ENCODE measurements at regions not wholly inside any gene's neighbourhood (a gene's known extent, or its start where the extent isn't known, plus 50 kb on each side); places are given as distances from the start of the nearest gene placed in this dataset.

DNA sequence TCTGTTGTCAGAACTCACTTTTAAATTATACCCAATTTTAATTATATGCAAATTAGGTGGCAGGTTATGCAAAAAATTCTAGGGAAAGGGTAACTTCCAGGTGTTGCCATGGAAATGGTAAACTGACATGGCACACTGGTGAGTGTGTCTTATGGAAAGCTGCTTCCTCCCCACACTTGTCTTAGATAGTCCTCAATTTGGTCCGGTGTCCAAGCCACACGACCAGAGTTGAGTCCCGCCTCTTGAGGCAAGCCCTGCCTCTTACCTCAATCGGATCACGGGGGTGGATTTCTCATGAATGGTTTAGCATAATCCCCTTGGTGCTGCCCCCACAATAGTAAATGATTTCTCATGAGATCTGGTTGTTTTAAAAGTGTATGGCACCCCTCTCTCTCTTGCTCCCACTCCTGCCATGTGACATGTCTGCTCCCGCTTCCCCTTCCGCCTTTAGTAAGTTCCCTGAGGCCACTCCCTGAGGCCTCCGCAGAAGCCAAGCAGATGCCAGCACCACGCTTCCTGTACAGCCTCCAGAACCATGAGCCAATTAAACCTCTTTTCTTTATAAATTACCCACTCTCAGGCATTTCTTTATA is 74.9 kb downstream of the MATN1 start:
- no peaks in the 10 kb centered on the region for H3K36me3 ChIP-seq (ENCODE audit: insufficient read depth, low read length)
- no peaks in the 10 kb centered on the region for H4K20me1 ChIP-seq (ENCODE audit: insufficient read depth, low read length)
- no peak for DNase-seq (ENCODE audit: low read depth)
- H3K27me3 ChIP-seq (ENCODE audit: insufficient read depth, low read length), result peaks cover 19% of the 10 kb centered on the region
- no peak overlapping the region for H3K4me3 Mint-ChIP-seq (ENCODE audit: unreplicated experiment)
- no peaks in the 10 kb centered on the region for H3K79me2 ChIP-seq (ENCODE audit: insufficient read depth, low read length)
- no peak overlapping the region for H2AFZ ChIP-seq (ENCODE audit: low read depth, low read length)
- no peak for FAIRE-seq
- peaks cover 66% of the 10 kb centered on the region for H3K27me3 Mint-ChIP-seq (ENCODE audit: low read depth, unreplicated experiment)
- no peak overlapping the region for H3K4me3 ChIP-seq (ENCODE audit: insufficient read depth, low read depth, low read length)
- H3K9me3 Mint-ChIP-seq (ENCODE audit: unreplicated experiment), result no peaks in the 10 kb centered on the region
- no peak overlapping the region for H3K9ac ChIP-seq (ENCODE audit: low read length)
- H3K9me3 ChIP-seq (ENCODE audit: insufficient read depth, low read depth, low read length), result no peaks in the 10 kb centered on the region
- H3K4me1 Mint-ChIP-seq (ENCODE audit: low read depth, unreplicated experiment), result peaks cover 2% of the 10 kb centered on the region
- no peak overlapping the region for H3K4me2 ChIP-seq (ENCODE audit: low read length)
- TF ChIP-seq CTCF (IDR thresholded peaks at IDR 0.05; ENCODE audit: insufficient read depth, low read depth, low read length), result no peak
- no peak for TF ChIP-seq EZH2 (IDR thresholded peaks at IDR 0.05; ENCODE audit: insufficient read depth, low read length)
- H3K4me1 ChIP-seq (ENCODE audit: insufficient read depth, low read length), result no peaks in the 10 kb centered on the region
- no peak overlapping the region for H3K27ac Mint-ChIP-seq (ENCODE audit: unreplicated experiment)
- H3K27ac ChIP-seq (ENCODE audit: low read depth, low read length), result no peak overlapping the region
- no peaks in the 10 kb centered on the region for H3K36me3 Mint-ChIP-seq (ENCODE audit: low read depth, unreplicated experiment)

DNA sequence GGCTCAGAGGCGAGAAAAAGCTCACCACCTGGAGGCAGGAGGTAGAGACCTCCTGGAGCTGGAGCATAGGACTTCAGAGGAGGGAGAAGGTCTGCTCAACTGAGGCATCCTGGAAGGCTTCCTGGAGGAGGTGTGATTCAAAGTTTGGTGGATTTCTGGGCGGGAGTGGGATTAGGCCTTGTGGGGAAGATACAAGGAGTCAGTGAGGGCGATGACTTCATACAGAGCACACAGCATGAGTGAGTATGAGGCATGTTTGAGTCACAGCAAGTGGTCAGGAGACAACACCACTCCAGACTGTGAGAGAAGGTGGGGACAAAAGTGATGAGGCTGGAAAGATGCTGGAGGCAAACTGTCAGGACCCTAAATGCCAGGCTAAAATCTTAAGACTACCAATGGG is 77.6 kb downstream of the MATN1 start:
- H2AFZ ChIP-seq (ENCODE audit: low read depth, low read length), result no peak overlapping the region

More for the DNA sequence above, 77.6 kb downstream of the MATN1 start:
- Histone ChIP-seq H3K9ac (ENCODE audit: low read length) (no peak overlapping the region), H3K4me2 (ENCODE audit: low read length) (no peak overlapping the region), H3K4me1 (ENCODE audit: insufficient read depth, low read length) (no peaks in the 10 kb centered on the region), H3K27ac (ENCODE audit: low read depth, low read length) (no peak overlapping the region), H4K20me1 (ENCODE audit: insufficient read depth, low read length) (no peaks in the 10 kb centered on the region), H3K4me3 (ENCODE audit: insufficient read depth, low read depth, low read length) (no peak overlapping the region), H3K36me3 (ENCODE audit: insufficient read depth, low read length) (no peaks in the 10 kb centered on the region), H3K27me3 (ENCODE audit: insufficient read depth, low read length) (peaks cover 19% of the 10 kb centered on the region), H3K9me3 (ENCODE audit: insufficient read depth, low read depth, low read length) (no peaks in the 10 kb centered on the region), H3K79me2 (ENCODE audit: insufficient read depth, low read length) (no peaks in the 10 kb centered on the region)
- H3K4me3 Mint-ChIP-seq (ENCODE audit: unreplicated experiment), result no peak overlapping the region
- FAIRE-seq (no peak), DNase-seq (ENCODE audit: low read depth) (peak; percentile 16)
- H3K27ac Mint-ChIP-seq (ENCODE audit: unreplicated experiment), result peak overlapping the region; percentile 10
- H3K9me3 Mint-ChIP-seq (ENCODE audit: unreplicated experiment), result no peaks in the 10 kb centered on the region
- peaks cover 67% of the 10 kb centered on the region for H3K27me3 Mint-ChIP-seq (ENCODE audit: low read depth, unreplicated experiment)
- no peaks in the 10 kb centered on the region for H3K36me3 Mint-ChIP-seq (ENCODE audit: low read depth, unreplicated experiment)
- no peaks in the 10 kb centered on the region for H3K4me1 Mint-ChIP-seq (ENCODE audit: low read depth, unreplicated experiment)
- no peak for TF ChIP-seq CTCF (IDR thresholded peaks at IDR 0.05; ENCODE audit: insufficient read depth, low read depth, low read length)
- no peak for TF ChIP-seq EZH2 (IDR thresholded peaks at IDR 0.05; ENCODE audit: insufficient read depth, low read length)
